ENCODE measurements at regions not wholly inside any gene's neighbourhood (a gene's known extent, or its start where the extent isn't known, plus 50 kb on each side); places are given as distances from the start of the nearest gene placed in this dataset.
A peak's percentile ranks its signal among the peaks of the same experiment; 100 is the strongest.

GRCh38 chr6:4531406-4531805 lies 244.8 kb upstream of the CDYL start:
- Histone ChIP-seq H3K36me3 (ENCODE audit: control insufficient read depth in 1 of 2, insufficient read depth in 2 of 2, low read depth in 1 of 2, low read length in 2 of 2) (no peaks in the 10 kb centered on the region), H3K27me3 (ENCODE audit: control insufficient read depth in 1 of 2, insufficient read depth in 1 of 2, low read length in 2 of 2) (no peaks in the 10 kb centered on the region), H3K14ac (ENCODE audit: low read length in 2 of 2) (no peak overlapping the region), H2BK15ac (ENCODE audit: low read depth, poor library complexity, severe bottlenecking) (no peak overlapping the region), H3K23ac (ENCODE audit: low read length in 2 of 2) (no peak overlapping the region), H2AK5ac (ENCODE audit: low read length, severe bottlenecking) (no peak overlapping the region), H3K4ac (ENCODE audit: low read depth in 1 of 2, low read length in 2 of 2) (no peak overlapping the region), H2BK120ac (ENCODE audit: low read depth, low read length) (no peak overlapping the region), H3K4me1 (ENCODE audit: control insufficient read depth, insufficient read depth, low read depth, low read length) (no peaks in the 10 kb centered on the region), H2BK5ac (ENCODE audit: low read depth, low read length, poor library complexity, severe bottlenecking) (no peak overlapping the region), H3K9me3 (ENCODE audit: control insufficient read depth, low read length) (peaks cover 8% of the 10 kb centered on the region), H4K8ac (ENCODE audit: low read length) (no peak overlapping the region), H2BK12ac (ENCODE audit: low read length in 2 of 2) (no peak overlapping the region), H3K9ac (ENCODE audit: low read length) (no peak overlapping the region), H3K4me2 (ENCODE audit: low read length, poor library complexity, severe bottlenecking) (no peak overlapping the region), H3K18ac (ENCODE audit: low read depth in 1 of 2, low read length in 2 of 2) (peak overlapping the region in 1 of 2 experiments; percentile 24), H4K91ac (ENCODE audit: low read length) (no peak overlapping the region), H3K27ac (ENCODE audit: low read length, poor library complexity, severe bottlenecking) (no peak overlapping the region), H3K79me1 (replicated peaks; ENCODE audit: low read length, poor library complexity, severe bottlenecking) (no peaks in the 10 kb centered on the region), H2AFZ (ENCODE audit: low read depth, low read length) (no peak overlapping the region), H3K4me3 (ENCODE audit: insufficient read depth in 1 of 2, low read depth in 1 of 2, low read length in 2 of 2) (no peak overlapping the region)
- DNase-seq, result peak; percentile 80
- 35% methylated on average over 1 of the region's 1 CpG for WGBS

GRCh38 chr6:4522453-4522852 lies 253.8 kb upstream of the CDYL start:
- H2BK12ac ChIP-seq (ENCODE audit: low read length in 2 of 2), result no peak overlapping the region
- H3K9ac ChIP-seq (ENCODE audit: low read length), result no peak overlapping the region
- H3K9me3 ChIP-seq (ENCODE audit: control insufficient read depth, low read length), result no peaks in the 10 kb centered on the region
- H3K36me3 ChIP-seq (ENCODE audit: control insufficient read depth in 1 of 2, insufficient read depth in 2 of 2, low read depth in 1 of 2, low read length in 2 of 2), result no peaks in the 10 kb centered on the region
- no peak for DNase-seq
- H3K18ac ChIP-seq (ENCODE audit: low read depth in 1 of 2, low read length in 2 of 2), result no peak overlapping the region
- no peak overlapping the region for H3K23ac ChIP-seq (ENCODE audit: low read length in 2 of 2)
- no peak overlapping the region for H2BK120ac ChIP-seq (ENCODE audit: low read depth, low read length)
- no peak overlapping the region for H2AFZ ChIP-seq (ENCODE audit: low read depth, low read length)
- no peak overlapping the region for H2BK15ac ChIP-seq (ENCODE audit: low read depth, poor library complexity, severe bottlenecking)
- H3K4me3 ChIP-seq (ENCODE audit: insufficient read depth in 1 of 2, low read depth in 1 of 2, low read length in 2 of 2), result no peak overlapping the region
- no peak overlapping the region for H2AK5ac ChIP-seq (ENCODE audit: low read length, severe bottlenecking)
- H3K14ac ChIP-seq (ENCODE audit: low read length in 2 of 2), result no peak overlapping the region
- no peak overlapping the region for H3K4me2 ChIP-seq (ENCODE audit: low read length, poor library complexity, severe bottlenecking)
- H3K4ac ChIP-seq (ENCODE audit: low read depth in 1 of 2, low read length in 2 of 2), result no peak overlapping the region
- H2BK5ac ChIP-seq (ENCODE audit: low read depth, low read length, poor library complexity, severe bottlenecking), result no peak overlapping the region
- H3K79me1 ChIP-seq (replicated peaks; ENCODE audit: low read length, poor library complexity, severe bottlenecking), result no peaks in the 10 kb centered on the region
- H3K27me3 ChIP-seq (ENCODE audit: control insufficient read depth in 1 of 2, insufficient read depth in 1 of 2, low read length in 2 of 2), result no peaks in the 10 kb centered on the region
- WGBS, result 90% methylated on average over 7 of the region's 7 CpGs
- no peak overlapping the region for H3K27ac ChIP-seq (ENCODE audit: low read length, poor library complexity, severe bottlenecking)
- H4K91ac ChIP-seq (ENCODE audit: low read length), result no peak overlapping the region
- no peaks in the 10 kb centered on the region for H3K4me1 ChIP-seq (ENCODE audit: control insufficient read depth, insufficient read depth, low read depth, low read length)
- H4K8ac ChIP-seq (ENCODE audit: low read length), result peak overlapping the region; percentile 37

GRCh38 chr6:4521070-4521469 lies 255.1 kb upstream of the CDYL start:
- Histone ChIP-seq H3K9ac (ENCODE audit: low read length) (no peak overlapping the region), H3K18ac (ENCODE audit: low read depth in 1 of 2, low read length in 2 of 2) (no peak overlapping the region), H3K4me1 (ENCODE audit: control insufficient read depth, insufficient read depth, low read depth, low read length) (no peaks in the 10 kb centered on the region), H3K27me3 (ENCODE audit: control insufficient read depth in 1 of 2, insufficient read depth in 1 of 2, low read length in 2 of 2) (no peaks in the 10 kb centered on the region), H3K9me3 (ENCODE audit: control insufficient read depth, low read length) (no peaks in the 10 kb centered on the region), H4K91ac (ENCODE audit: low read length) (no peak overlapping the region), H3K4ac (ENCODE audit: low read depth in 1 of 2, low read length in 2 of 2) (no peak overlapping the region), H3K36me3 (ENCODE audit: control insufficient read depth in 1 of 2, insufficient read depth in 2 of 2, low read depth in 1 of 2, low read length in 2 of 2) (no peaks in the 10 kb centered on the region), H2BK5ac (ENCODE audit: low read depth, low read length, poor library complexity, severe bottlenecking) (no peak overlapping the region), H2BK15ac (ENCODE audit: low read depth, poor library complexity, severe bottlenecking) (no peak overlapping the region), H3K4me2 (ENCODE audit: low read length, poor library complexity, severe bottlenecking) (no peak overlapping the region), H2AFZ (ENCODE audit: low read depth, low read length) (no peak overlapping the region), H3K79me1 (replicated peaks; ENCODE audit: low read length, poor library complexity, severe bottlenecking) (no peaks in the 10 kb centered on the region), H3K14ac (ENCODE audit: low read length in 2 of 2) (no peak overlapping the region), H2AK5ac (ENCODE audit: low read length, severe bottlenecking) (no peak overlapping the region), H4K8ac (ENCODE audit: low read length) (no peak overlapping the region), H3K23ac (ENCODE audit: low read length in 2 of 2) (no peak overlapping the region), H2BK12ac (ENCODE audit: low read length in 2 of 2) (no peak overlapping the region), H3K4me3 (ENCODE audit: insufficient read depth in 1 of 2, low read depth in 1 of 2, low read length in 2 of 2) (peak overlapping the region in 1 of 2 experiments; percentile 38), H3K27ac (ENCODE audit: low read length, poor library complexity, severe bottlenecking) (no peak overlapping the region), H2BK120ac (ENCODE audit: low read depth, low read length) (no peak overlapping the region)
- no peak for DNase-seq
- WGBS, result 81% methylated on average over 6 of the region's 6 CpGs

- Histone ChIP-seq H3K27ac (ENCODE audit: low read length, poor library complexity, severe bottlenecking) (no peak overlapping the region), H3K18ac (ENCODE audit: low read depth in 1 of 2, low read length in 2 of 2) (no peak overlapping the region), H3K9ac (ENCODE audit: low read length) (peak overlapping the region; percentile 37), H3K79me1 (replicated peaks; ENCODE audit: low read length, poor library complexity, severe bottlenecking) (no peaks in the 10 kb centered on the region), H4K8ac (ENCODE audit: low read length) (no peak overlapping the region), H3K4me3 (ENCODE audit: insufficient read depth in 1 of 2, low read depth in 1 of 2, low read length in 2 of 2) (no peak overlapping the region), H2BK120ac (ENCODE audit: low read depth, low read length) (no peak overlapping the region), H3K36me3 (ENCODE audit: control insufficient read depth in 1 of 2, insufficient read depth in 2 of 2, low read depth in 1 of 2, low read length in 2 of 2) (no peaks in the 10 kb centered on the region), H2AK5ac (ENCODE audit: low read length, severe bottlenecking) (no peak overlapping the region), H2BK12ac (ENCODE audit: low read length in 2 of 2) (no peak overlapping the region), H3K4me2 (ENCODE audit: low read length, poor library complexity, severe bottlenecking) (no peak overlapping the region), H3K23ac (ENCODE audit: low read length in 2 of 2) (no peak overlapping the region), H3K4ac (ENCODE audit: low read depth in 1 of 2, low read length in 2 of 2) (no peak overlapping the region), H4K91ac (ENCODE audit: low read length) (no peak overlapping the region), H3K4me1 (ENCODE audit: control insufficient read depth, insufficient read depth, low read depth, low read length) (no peaks in the 10 kb centered on the region), H3K9me3 (ENCODE audit: control insufficient read depth, low read length) (no peaks in the 10 kb centered on the region), H3K27me3 (ENCODE audit: control insufficient read depth in 1 of 2, insufficient read depth in 1 of 2, low read length in 2 of 2) (no peaks in the 10 kb centered on the region), H2AFZ (ENCODE audit: low read depth, low read length) (no peak overlapping the region), H2BK5ac (ENCODE audit: low read depth, low read length, poor library complexity, severe bottlenecking) (no peak overlapping the region), H2BK15ac (ENCODE audit: low read depth, poor library complexity, severe bottlenecking) (no peak overlapping the region), H3K14ac (ENCODE audit: low read length in 2 of 2) (no peak overlapping the region)
- peak; percentile 75 for DNase-seq
- no CpG with 5 or more reads among the region's 2 CpGs for WGBS
Observed at GRCh38 chr6:4518506-4518905, 257.7 kb upstream of the CDYL start.

Measured in mesenchymal stem cell (in vitro differentiated cells and primary cell).